Body of pancreas (tissue), 4 donors: ENCODE measurements at regions not wholly inside any gene's neighbourhood (a gene's known extent, or its start where the extent isn't known, plus 50 kb on each side); places are given as distances from the start of the nearest gene placed in this dataset.
"Not testable (repeated sequence)": the region's sequence is repeated elsewhere in the genome, so short reads cannot be mapped to it uniquely, and the experiment has no call there.

ENCODE experiments used
- ATAC-seq: fragments of 150-250 bp; one replicate; pipeline ENCODE4 v1.9.1; 2016
- DNase-seq, 4 donors: peaks; one replicate each; pipeline ENCODE4 v3.0.0-alpha.2; 2019
- H3K27ac ChIP-seq, 4 donors: fragments of 200-600 bp; sonication (generic); 1 replicate in 3 of 4; 2 replicates in 1 of 4; pipeline versions ENCODE4 v1.5.1 to v1.6.1; 2016 to 2019; ENCODE audit warnings: mild to moderate bottlenecking in 1 of 4, mixed read lengths in 1 of 4, moderate library complexity in 1 of 4
- H3K27me3 ChIP-seq, 2 donors: fragments of 200-600 bp; sonication (generic); one replicate each; pipeline ENCODE4 v1.6.0; 2016; ENCODE audit warnings: mild to moderate bottlenecking in 1 of 2
- H3K36me3 ChIP-seq, 2 donors: fragments of 200-600 bp; sonication (generic); replicated peaks in 1 of 2; 2 replicates each; pipeline ENCODE4 v1.5.1; 2016; ENCODE audit warnings: low read depth in 2 of 2; ENCODE audit not compliant: insufficient read depth in 1 of 2
- H3K4me1 ChIP-seq: fragments of 200-600 bp; sonication (generic); one replicate; pipeline ENCODE4 v1.6.0; 2016
- H3K4me3 ChIP-seq, 2 donors: fragments of 200-600 bp; sonication (generic); 1 replicate in 1 of 2; 2 replicates in 1 of 2; pipeline ENCODE4 v1.5.1; 2016 to 2019
- H3K9me3 ChIP-seq, 3 donors: fragments of 200-600 bp; sonication (generic); 1 replicate in 2 of 3; 2 replicates in 1 of 3; pipeline ENCODE4 v1.5.1; 2016
- CTCF ChIP-seq, 7 experiments: fragments of 450-650 bp in 4 of 7; fragments of 200-600 bp in 3 of 7; sonication (generic) in 3 of 7; IDR thresholded peaks; one replicate each; pipeline ENCODE4 v1.5.1; 2016 to 2019; ENCODE audit warnings: antibody characterized with exemption in 7 of 7
- POLR2A ChIP-seq, 3 donors: fragments of 450-650 bp; IDR thresholded peaks; one replicate each; pipeline ENCODE4 v1.6.1; 2016; ENCODE audit warnings: antibody characterized with exemption in 3 of 3, mild to moderate bottlenecking in 2 of 3
- WGBS, 2 donors: methylation state at CpG; one replicate each; pipeline ENCODE4 v1.1.5; 2017; 5-methylcytosine and 5-hydroxymethylcytosine counted together
- intact Hi-C: fragments of 100-400 bp; cut with DNase I; formaldehyde crosslinking; loops from one replicate; pipeline ENCODE4 v1.15.1; 2023

DNA sequence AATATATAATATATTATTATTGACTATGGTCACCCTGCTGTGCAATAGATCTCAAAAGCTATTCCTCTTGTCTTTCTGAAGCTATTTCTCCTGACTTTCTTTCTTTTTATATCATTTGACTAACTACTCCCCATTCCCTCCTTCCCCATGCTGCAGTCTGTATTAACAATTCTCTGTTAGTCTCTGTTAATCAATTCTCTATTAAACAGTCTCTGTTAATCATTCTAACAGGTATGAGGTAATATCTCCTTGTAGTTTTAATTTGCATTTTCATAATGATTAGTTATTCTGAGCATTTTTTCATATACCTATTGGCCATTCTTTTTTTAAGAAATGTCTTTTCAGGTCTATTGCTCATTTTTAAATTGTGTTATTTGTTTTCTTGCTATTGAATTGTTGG, 201.0 kb upstream of the B3GALT2 start:
- H3K4me1 ChIP-seq, result no peaks in the 10 kb centered on the region
- intact Hi-C loops, result no loop called here
- no peaks in the 10 kb centered on the region for H3K27me3 ChIP-seq
- H3K4me3 ChIP-seq, result no peak overlapping the region
- no peak overlapping the region for H3K27ac ChIP-seq
- no peaks in the 10 kb centered on the region for H3K9me3 ChIP-seq
- H3K36me3 ChIP-seq, result no peaks in the 10 kb centered on the region
- ATAC-seq (no peak), DNase-seq (no peak)
- TF ChIP-seq POLR2A (IDR thresholded peaks at IDR 0.05), result no peak
- TF ChIP-seq CTCF (IDR thresholded peaks at IDR 0.05), result no peak

GRCh38 chr1:193378451-193378850, 192.0 kb upstream of the B3GALT2 start:
- 67% methylated on average over 2 of the region's 2 CpGs for WGBS, 2 donors

DNA sequence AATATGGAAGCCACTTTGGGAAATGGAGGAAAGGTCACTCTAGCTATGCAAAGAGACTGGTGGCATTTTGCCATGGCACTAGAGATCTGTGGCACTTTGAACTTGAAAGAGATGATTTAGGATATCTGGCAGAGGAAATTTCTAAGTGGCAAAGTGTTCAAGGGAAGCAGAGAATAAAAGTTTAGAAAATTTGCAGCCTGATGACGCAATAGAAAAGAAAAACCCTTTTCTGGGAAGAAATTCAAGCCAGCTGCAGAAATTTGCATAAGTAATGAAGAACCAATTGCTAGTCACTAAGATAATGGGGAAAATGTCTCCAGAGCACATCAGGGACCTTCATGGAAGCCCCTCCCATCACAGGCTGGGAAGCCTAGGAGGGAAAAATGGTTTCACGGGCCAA, 191.1 kb upstream of the B3GALT2 start:
- no peak for TF ChIP-seq POLR2A (IDR thresholded peaks at IDR 0.05)
- TF ChIP-seq CTCF (IDR thresholded peaks at IDR 0.05), result no peak
- H3K36me3 ChIP-seq, result no peaks in the 10 kb centered on the region
- no peaks in the 10 kb centered on the region for H3K9me3 ChIP-seq
- ATAC-seq (no peak), DNase-seq (no peak)
- intact Hi-C loops, result no loop called here
- no peaks in the 10 kb centered on the region for H3K27me3 ChIP-seq
- WGBS, 2 donors, result 96 to 100% methylated on average over 2 of the region's 2 CpGs
- H3K27ac ChIP-seq, result no peak overlapping the region
- no peaks in the 10 kb centered on the region for H3K4me1 ChIP-seq
- H3K4me3 ChIP-seq, result no peak overlapping the region

More at GRCh38 chr1:193378451-193378850, 192.0 kb upstream of the B3GALT2 start:
- H3K36me3 ChIP-seq, H3K4me3 ChIP-seq, H3K27me3 ChIP-seq, DNase-seq, ATAC-seq, H3K4me1 ChIP-seq, H3K9me3 ChIP-seq, H3K27ac ChIP-seq, intact Hi-C loops: not testable (repeated sequence)

DNA sequence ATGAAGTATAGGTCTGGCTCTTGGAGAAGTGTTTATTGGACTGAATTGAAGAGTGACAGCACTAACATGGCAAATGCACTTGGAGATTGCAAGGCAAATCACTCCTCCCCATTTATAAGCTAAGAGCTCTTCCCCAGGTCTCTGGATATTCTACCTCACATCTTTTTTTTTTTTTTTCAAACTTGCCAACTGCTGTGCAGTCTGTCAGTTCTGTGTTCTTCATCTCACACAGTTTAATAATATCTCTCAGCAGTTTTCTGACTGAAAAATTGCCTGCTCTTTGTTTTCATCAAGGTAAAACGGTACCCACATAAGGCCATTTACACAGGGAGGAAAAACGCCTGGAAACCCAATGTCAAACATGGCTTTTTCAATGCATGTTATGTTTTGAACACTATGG, 186.1 kb upstream of the B3GALT2 start:
- WGBS, 2 donors, result 83 to 85% methylated on average over 2 of the region's 2 CpGs
- TF ChIP-seq POLR2A (IDR thresholded peaks at IDR 0.05), result no peak
- TF ChIP-seq CTCF (IDR thresholded peaks at IDR 0.05), result no peak
- intact Hi-C loops, result no loop called here
- Histone ChIP-seq H3K36me3 (no peaks in the 10 kb centered on the region), H3K27ac (no peak overlapping the region), H3K9me3 (no peaks in the 10 kb centered on the region), H3K27me3 (no peaks in the 10 kb centered on the region), H3K4me3 (no peak overlapping the region), H3K4me1 (no peaks in the 10 kb centered on the region)
- ATAC-seq, result no peak
- no peak for DNase-seq

DNA sequence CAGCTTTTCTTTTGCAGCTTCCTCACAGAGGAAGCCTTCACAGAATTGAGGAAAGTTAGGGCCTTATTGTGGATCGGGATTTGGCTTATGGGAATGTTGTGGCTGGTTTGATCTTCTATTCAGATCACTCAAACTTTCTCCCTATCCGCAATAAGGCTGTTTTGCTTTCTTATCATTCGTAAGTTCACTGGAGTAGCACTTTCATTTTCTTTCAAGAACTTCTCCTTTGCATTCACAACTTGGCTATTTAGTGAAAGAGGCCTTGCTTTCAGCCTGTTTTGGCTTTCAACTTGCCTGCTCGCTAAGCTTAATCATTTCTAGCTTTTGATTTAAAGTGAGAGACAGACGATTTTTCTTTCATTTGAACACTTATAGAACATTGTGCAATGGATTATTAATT, 181.9 kb upstream of the B3GALT2 start:
- no peak overlapping the region for H3K4me3 ChIP-seq
- no peak for DNase-seq
- ATAC-seq, result no peak
- intact Hi-C loops, result no loop called here
- TF ChIP-seq POLR2A (IDR thresholded peaks at IDR 0.05) (no peak), CTCF (IDR thresholded peaks at IDR 0.05) (no peak)
- no peaks in the 10 kb centered on the region for H3K27me3 ChIP-seq
- no peaks in the 10 kb centered on the region for H3K9me3 ChIP-seq
- no peaks in the 10 kb centered on the region for H3K36me3 ChIP-seq
- H3K27ac ChIP-seq, result no peak overlapping the region
- no peaks in the 10 kb centered on the region for H3K4me1 ChIP-seq
- 43 to 57% methylated on average over 5 of the region's 5 CpGs for WGBS, 2 donors
